Endothelial cell (in vitro differentiated cells): ENCODE measurements at regions not wholly inside any gene's neighbourhood (a gene's known extent, or its start where the extent isn't known, plus 50 kb on each side); places are given as distances from the start of the nearest gene placed in this dataset.

Experiments used
- DNase-seq: peaks from one replicate; pipeline ENCODE4 v3.0.0; 2021; ENCODE audit warnings: low spot score
- H3K27ac Mint-ChIP-seq: one replicate; pipeline ENCODE4 v1.8.0; 2021; ENCODE audit warnings: mixed read lengths, inconsistent platforms; ENCODE audit not compliant: unreplicated experiment
- H3K27me3 Mint-ChIP-seq: one replicate; pipeline ENCODE4 v1.8.0; 2021; ENCODE audit warnings: mild to moderate bottlenecking, moderate library complexity, mixed read lengths, inconsistent platforms; ENCODE audit not compliant: unreplicated experiment
- H3K36me3 Mint-ChIP-seq: one replicate; pipeline ENCODE4 v1.8.0; 2021; ENCODE audit warnings: mild to moderate bottlenecking, low read depth, mixed read lengths, inconsistent platforms; ENCODE audit not compliant: unreplicated experiment
- H3K4me1 Mint-ChIP-seq: one replicate; pipeline ENCODE4 v1.8.0; 2021; ENCODE audit warnings: mild to moderate bottlenecking, mixed read lengths, inconsistent platforms; ENCODE audit not compliant: unreplicated experiment
- H3K4me3 Mint-ChIP-seq: one replicate; pipeline ENCODE4 v1.8.0; 2021; ENCODE audit warnings: mild to moderate bottlenecking, mixed read lengths, inconsistent platforms; ENCODE audit not compliant: unreplicated experiment
- H3K9me3 Mint-ChIP-seq: one replicate; pipeline ENCODE4 v1.8.0; 2021; ENCODE audit warnings: mixed read lengths, inconsistent platforms; ENCODE audit not compliant: unreplicated experiment
- CTCF ChIP-seq: fragments of 200-600 bp; sonication (generic); IDR thresholded peaks from one replicate; pipeline ENCODE4 v1.5.0; 2021; ENCODE audit warnings: antibody characterized with exemption; ENCODE audit not compliant: unreplicated experiment

DNA sequence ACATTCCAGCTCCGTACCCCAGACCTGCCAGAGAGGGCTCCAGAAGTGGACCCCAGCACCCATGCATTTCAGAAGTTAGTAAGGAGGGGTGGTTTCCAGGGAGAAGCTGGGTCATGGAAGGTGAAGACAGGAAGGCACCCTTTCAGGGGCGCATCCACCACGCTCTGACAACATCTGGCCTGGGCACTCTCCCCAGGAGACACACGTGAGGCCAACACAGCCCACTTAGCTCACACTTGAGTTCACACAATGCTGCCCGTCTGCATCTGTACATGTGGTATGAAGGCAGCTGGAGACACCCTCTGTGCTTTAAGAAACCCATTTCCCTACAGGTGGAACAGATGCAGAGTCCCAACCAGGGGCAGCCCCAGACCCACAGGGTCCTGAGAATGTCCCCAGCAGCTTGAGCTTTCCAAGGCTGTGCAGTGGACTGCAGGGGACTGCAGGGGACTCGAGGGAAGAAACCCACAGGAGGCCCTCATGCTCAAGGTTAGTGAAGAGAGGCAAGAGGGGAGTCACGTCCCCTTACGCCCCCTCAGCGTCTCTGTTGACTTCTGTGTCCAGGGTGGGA lies 326.8 kb upstream of the IRX1 start:
- no peaks in the 10 kb centered on the region for H3K36me3 Mint-ChIP-seq
- no peak overlapping the region for H3K4me3 Mint-ChIP-seq
- no peaks in the 10 kb centered on the region for H3K4me1 Mint-ChIP-seq
- no peak for TF ChIP-seq CTCF
- DNase-seq: no peak
- H3K9me3 Mint-ChIP-seq: peaks cover 6% of the 10 kb centered on the region
- no peak overlapping the region for H3K27ac Mint-ChIP-seq
- H3K27me3 Mint-ChIP-seq: peaks cover 4% of the 10 kb centered on the region

DNA sequence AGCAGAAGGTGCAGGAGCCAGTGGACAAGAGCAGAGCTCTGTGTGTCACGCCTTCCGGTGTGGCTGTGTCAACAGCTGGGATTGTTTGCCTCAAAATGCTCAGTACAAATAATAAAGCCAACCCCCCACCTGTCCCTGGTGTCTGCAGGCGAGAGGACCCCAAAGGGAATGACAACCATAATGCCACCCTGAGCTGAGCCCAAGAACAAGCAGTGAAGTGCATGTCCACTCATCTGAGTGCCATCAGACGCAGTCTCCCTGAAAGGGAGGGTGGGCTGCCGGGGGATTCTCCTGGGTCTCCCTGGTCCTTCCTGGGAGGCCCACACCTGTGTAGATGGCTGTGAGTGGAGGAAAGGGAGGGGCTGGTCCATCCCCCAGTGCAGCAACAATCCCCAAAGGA lies 328.8 kb upstream of the IRX1 start:
- Mint-ChIP-seq H3K4me3 (no peak overlapping the region), H3K27ac (no peak overlapping the region), H3K36me3 (peaks cover 3% of the 10 kb centered on the region), H3K27me3 (peaks cover 6% of the 10 kb centered on the region), H3K9me3 (peaks cover 9% of the 10 kb centered on the region), H3K4me1 (no peaks in the 10 kb centered on the region)
- TF ChIP-seq CTCF: no peak
- DNase-seq: no peak

GRCh38 chr5:3265936-3266335 lies 329.7 kb upstream of the IRX1 start:
- Mint-ChIP-seq H3K36me3 (peaks cover 6% of the 10 kb centered on the region), H3K27me3 (peaks cover 7% of the 10 kb centered on the region), H3K4me1 (no peaks in the 10 kb centered on the region), H3K27ac (no peak overlapping the region), H3K9me3 (peaks cover 10% of the 10 kb centered on the region), H3K4me3 (no peak overlapping the region)
- no peak for DNase-seq
- no peak for TF ChIP-seq CTCF

DNA sequence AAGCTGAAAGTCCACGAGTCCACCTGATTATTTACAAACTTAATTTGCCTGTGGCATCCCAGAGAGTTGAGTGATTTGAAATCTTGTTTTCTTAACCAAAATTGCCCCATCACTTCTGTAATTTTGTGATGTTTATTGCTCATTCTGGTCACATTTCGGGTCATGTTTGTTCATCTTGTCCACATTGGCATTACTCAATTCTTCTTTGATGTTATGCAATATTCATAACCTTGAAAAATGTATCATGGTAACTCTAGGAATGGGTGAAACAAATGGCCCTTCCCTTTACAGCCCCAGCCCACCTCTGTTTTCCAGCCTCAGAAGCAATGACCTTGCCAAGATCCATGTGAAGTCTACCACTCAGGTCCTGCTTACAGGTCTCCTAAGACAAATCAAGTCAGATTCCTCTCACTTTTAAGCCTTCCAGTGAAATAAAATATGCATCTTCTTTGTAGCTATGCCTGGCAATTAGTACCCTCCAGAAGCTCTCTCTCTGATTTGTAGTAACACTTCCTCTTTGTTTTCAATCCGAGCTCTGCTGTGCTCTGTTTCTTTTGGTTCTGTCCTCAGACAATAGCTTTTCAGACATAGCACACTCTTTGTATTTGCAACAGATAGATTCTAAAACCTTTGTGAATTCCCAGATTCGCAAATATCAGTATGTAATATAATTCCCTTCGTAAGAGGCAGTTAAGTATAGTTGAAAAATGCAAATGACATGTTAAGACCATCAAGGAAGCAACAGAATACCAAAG lies 330.3 kb upstream of the IRX1 start:
- Mint-ChIP-seq H3K9me3 (peaks cover 11% of the 10 kb centered on the region), H3K27ac (no peak overlapping the region), H3K4me3 (no peak overlapping the region), H3K36me3 (peaks cover 6% of the 10 kb centered on the region), H3K4me1 (no peaks in the 10 kb centered on the region), H3K27me3 (peaks cover 7% of the 10 kb centered on the region)
- TF ChIP-seq CTCF: no peak
- no peak for DNase-seq

GRCh38 chr5:3262451-3262850 lies 333.2 kb upstream of the IRX1 start:
- H3K36me3 Mint-ChIP-seq: peaks cover 6% of the 10 kb centered on the region
- H3K27ac Mint-ChIP-seq: no peak overlapping the region
- H3K9me3 Mint-ChIP-seq: peaks cover 11% of the 10 kb centered on the region
- no peak for DNase-seq
- no peak for TF ChIP-seq CTCF
- no peak overlapping the region for H3K4me3 Mint-ChIP-seq
- H3K4me1 Mint-ChIP-seq: no peaks in the 10 kb centered on the region
- peaks cover 4% of the 10 kb centered on the region for H3K27me3 Mint-ChIP-seq
